GM23338 (cell line): ENCODE measurements at regions not wholly inside any gene's neighbourhood (a gene's known extent, or its start where the extent isn't known, plus 50 kb on each side); places are given as distances from the start of the nearest gene placed in this dataset.

Experiments used
- ATAC-seq: fragments of 200-7000 bp; cut with Tn5 transposase; 3 replicates; pipeline ENCODE4 v1.9.1; 2020
- DNase-seq: peaks from one replicate; pipeline ENCODE4 v3.0.0-alpha.2; 2015; ENCODE audit warnings: low spot score
- H2AFZ ChIP-seq: fragments of 200-600 bp; sonication (generic); 2 replicates; pipeline ENCODE4 v1.8.0; 2016; ENCODE audit warnings: antibody characterized with exemption, mild to moderate bottlenecking, moderate library complexity
- H3F3A ChIP-seq: fragments of 200-600 bp; sonication (generic); replicated peaks from 2 replicates; pipeline ENCODE4 v1.8.0; 2017; ENCODE audit warnings: antibody characterized with exemption, mixed run types, low read depth
- H3K27ac ChIP-seq: fragments of 200-600 bp; sonication (generic); 2 replicates; pipeline ENCODE4 v1.6.1; 2016; ENCODE audit warnings: low read depth
- H3K27me3 ChIP-seq: fragments of 200-600 bp; sonication (generic); 2 replicates; pipeline ENCODE4 v1.8.0; 2016; ENCODE audit warnings: mild to moderate bottlenecking, mixed run types, moderate library complexity; ENCODE audit not compliant: insufficient read depth
- H3K36me3 ChIP-seq: fragments of 200-600 bp; sonication (generic); 2 replicates; pipeline ENCODE4 v1.8.0; 2016; ENCODE audit warnings: mild to moderate bottlenecking; ENCODE audit not compliant: insufficient read depth
- H3K4me1 ChIP-seq: fragments of 200-600 bp; sonication (generic); 2 replicates; pipeline ENCODE4 v1.8.0; 2016; ENCODE audit warnings: mild to moderate bottlenecking, moderate library complexity; ENCODE audit not compliant: insufficient read depth
- H3K4me2 ChIP-seq: fragments of 200-600 bp; sonication (generic); 2 replicates; pipeline ENCODE4 v1.7.1; 2017; ENCODE audit warnings: mixed run types
- H3K4me3 ChIP-seq: fragments of 200-600 bp; sonication (generic); 2 replicates; pipeline ENCODE4 v1.6.1; 2016; ENCODE audit warnings: mixed run types
- H3K79me2 ChIP-seq: fragments of 200-600 bp; sonication (generic); replicated peaks from 2 replicates; pipeline ENCODE4 v1.8.0; 2017; ENCODE audit warnings: mild to moderate bottlenecking; ENCODE audit not compliant: insufficient read depth
- H3K9me2 ChIP-seq: fragments of 200-600 bp; sonication (generic); 2 replicates; pipeline ENCODE4 v1.8.0; 2017; ENCODE audit not compliant: insufficient read depth
- H4K20me1 ChIP-seq: fragments of 200-600 bp; sonication (generic); replicated peaks from 2 replicates; pipeline ENCODE4 v1.8.0; 2017; ENCODE audit warnings: mild to moderate bottlenecking; ENCODE audit not compliant: insufficient read depth
- H3K27ac Mint-ChIP-seq: 2 replicates; pipeline ENCODE4 v1.8.0; 2020; ENCODE audit warnings: inconsistent platforms, mild to moderate bottlenecking, moderate library complexity, mixed read lengths
- H3K27me3 Mint-ChIP-seq: 3 replicates; pipeline ENCODE4 v1.8.0; 2022; ENCODE audit warnings: low read depth, mild to moderate bottlenecking, moderate library complexity, mixed read lengths, inconsistent platforms; ENCODE audit not compliant: insufficient read depth, poor library complexity
- H3K36me3 Mint-ChIP-seq: 3 replicates; pipeline ENCODE4 v1.8.0; 2021; ENCODE audit warnings: low read depth, mild to moderate bottlenecking, inconsistent platforms, moderate library complexity, mixed read lengths
- H3K4me1 Mint-ChIP-seq: 3 replicates; pipeline ENCODE4 v1.8.0; 2020; ENCODE audit warnings: mild to moderate bottlenecking, inconsistent platforms, mixed read lengths
- H3K4me3 Mint-ChIP-seq: 3 replicates; pipeline ENCODE4 v1.8.0; 2021; ENCODE audit warnings: moderate library complexity, mild to moderate bottlenecking, inconsistent platforms, mixed read lengths
- H3K9me3 Mint-ChIP-seq: 3 replicates; pipeline ENCODE4 v1.8.0; 2020; ENCODE audit warnings: moderate library complexity, mild to moderate bottlenecking, inconsistent platforms, mixed read lengths
- CREB1 ChIP-seq: fragments of 250-450 bp; sonication (Bioruptor Pico); IDR thresholded peaks from 2 replicates; pipeline ENCODE4 v1.5.0; 2020; ENCODE audit warnings: low read depth, mild to moderate bottlenecking, moderate library complexity
- EZH2 ChIP-seq: fragments of 200-600 bp; sonication (generic); IDR thresholded peaks from one replicate; pipeline ENCODE4 v1.8.0; 2017; ENCODE audit warnings: antibody characterized with exemption, mild to moderate bottlenecking, low read depth; ENCODE audit not compliant: unreplicated experiment
- EZH2phosphoT487 ChIP-seq: fragments of 200-600 bp; sonication (generic); IDR thresholded peaks from one replicate; pipeline ENCODE4 v1.8.1; 2018; ENCODE audit warnings: antibody characterized with exemption; ENCODE audit not compliant: unreplicated experiment
- JUNB ChIP-seq: IDR thresholded peaks from one replicate; pipeline ENCODE4 v1.6.1; 2016; ENCODE audit warnings: antibody characterized with exemption; ENCODE audit not compliant: unreplicated experiment
- NANOG ChIP-seq: IDR thresholded peaks from 2 replicates; pipeline ENCODE4 v1.6.1; 2016; ENCODE audit warnings: antibody characterized with exemption, borderline replicate concordance
- POLR2AphosphoS5 ChIP-seq: IDR thresholded peaks from 2 replicates; pipeline ENCODE4 v1.6.1; 2016; ENCODE audit warnings: antibody characterized with exemption, low read depth
- REST ChIP-seq: IDR thresholded peaks from one replicate; pipeline ENCODE4 v1.6.1; 2018; ENCODE audit warnings: antibody characterized with exemption; ENCODE audit not compliant: unreplicated experiment
- STAT1 ChIP-seq: IDR thresholded peaks from one replicate; pipeline ENCODE4 v1.6.1; 2016; ENCODE audit warnings: antibody characterized with exemption; ENCODE audit not compliant: unreplicated experiment
- ZNF114 ChIP-seq: fragments of 250-450 bp; sonication (Bioruptor Pico); IDR thresholded peaks from 2 replicates; pipeline ENCODE4 v1.5.0; 2020; ENCODE audit warnings: mild to moderate bottlenecking, moderate library complexity
- ZNF462 ChIP-seq: fragments of 250-450 bp; sonication (Bioruptor Pico); IDR thresholded peaks from 2 replicates; pipeline ENCODE4 v1.5.0; 2020; ENCODE audit warnings: mild to moderate bottlenecking, moderate library complexity

- TF ChIP-seq ZNF462 (CRISPR knock-in tag) (no peak), ZNF114 (no peak), EZH2 (no peak)
These were observed 146.1 kb downstream of the SLC16A9 start (continued) for GRCh38 chr10:59563531-59563930.

- DNase-seq (no peak), ATAC-seq (no peak)
- Mint-ChIP-seq H3K27me3 (peaks cover 3% of the 10 kb centered on the region), H3K9me3 (no peaks in the 10 kb centered on the region), H3K27ac (no peak overlapping the region), H3K4me3 (no peak overlapping the region), H3K4me1 (peaks cover 15% of the 10 kb centered on the region), H3K36me3 (no peaks in the 10 kb centered on the region)
- Histone ChIP-seq H3K36me3 (no peaks in the 10 kb centered on the region), H3K27ac (no peak overlapping the region), H3K4me3 (no peak overlapping the region), H3K27me3 (no peaks in the 10 kb centered on the region), H3K79me2 (no peaks in the 10 kb centered on the region), H3K4me1 (peaks cover 11% of the 10 kb centered on the region), H3K9me2 (peaks cover 14% of the 10 kb centered on the region; the same call in 1 of the 2 replicates), H3F3A (no peaks in the 10 kb centered on the region), H4K20me1 (no peaks in the 10 kb centered on the region), H2AFZ (no peak overlapping the region), H3K4me2 (no peak overlapping the region)
- TF ChIP-seq CREB1 (CRISPR knock-in tag) (no peak), JUNB (no peak), REST (no peak), EZH2phosphoT487 (no peak), ZNF114 (no peak), STAT1 (no peak), POLR2AphosphoS5 (no peak), NANOG (no peak)
These were observed 147.5 kb downstream of the SLC16A9 start for GRCh38 chr10:59562126-59562525.
